BLaER1 (cell line): ENCODE measurements at regions not wholly inside any gene's neighbourhood (a gene's known extent, or its start where the extent isn't known, plus 50 kb on each side); places are given as distances from the start of the nearest gene placed in this dataset.
"Not testable (repeated sequence)": the region's sequence is repeated elsewhere in the genome, so short reads cannot be mapped to it uniquely, and the experiment has no call there.

Experiments used
- H3K27ac ChIP-seq: shearing (Covaris generic); formaldehyde crosslinking; 2 replicates; pipeline ENCODE4 v1.8.1; 2022
- H3K27me3 ChIP-seq: shearing (Covaris generic); formaldehyde crosslinking; 2 replicates; pipeline ENCODE4 v1.8.1; 2022
- H3K36me3 ChIP-seq: shearing (Covaris generic); formaldehyde crosslinking; 2 replicates; pipeline ENCODE4 v1.8.1; 2022
- H3K4me1 ChIP-seq: shearing (Covaris generic); formaldehyde crosslinking; 2 replicates; pipeline ENCODE4 v1.8.1; 2022
- H3K4me2 ChIP-seq: shearing (Covaris generic); formaldehyde crosslinking; 2 replicates; pipeline ENCODE4 v1.8.1; 2022
- H3K4me3 ChIP-seq: shearing (Covaris generic); formaldehyde crosslinking; 2 replicates; pipeline ENCODE4 v1.8.1; 2022
- H3K9ac ChIP-seq: shearing (Covaris generic); formaldehyde crosslinking; 2 replicates; pipeline ENCODE4 v1.8.1; 2022
- H3K9me3 ChIP-seq: shearing (Covaris generic); formaldehyde crosslinking; 2 replicates; pipeline ENCODE4 v1.8.1; 2022
- H4K20me1 ChIP-seq: shearing (Covaris generic); formaldehyde crosslinking; 2 replicates; pipeline ENCODE4 v1.8.1; 2022
- Cebpa-rat ChIP-seq: shearing (Covaris generic); IDR thresholded peaks from 2 replicates; pipeline ENCODE4 v1.8.1; 2022

DNA sequence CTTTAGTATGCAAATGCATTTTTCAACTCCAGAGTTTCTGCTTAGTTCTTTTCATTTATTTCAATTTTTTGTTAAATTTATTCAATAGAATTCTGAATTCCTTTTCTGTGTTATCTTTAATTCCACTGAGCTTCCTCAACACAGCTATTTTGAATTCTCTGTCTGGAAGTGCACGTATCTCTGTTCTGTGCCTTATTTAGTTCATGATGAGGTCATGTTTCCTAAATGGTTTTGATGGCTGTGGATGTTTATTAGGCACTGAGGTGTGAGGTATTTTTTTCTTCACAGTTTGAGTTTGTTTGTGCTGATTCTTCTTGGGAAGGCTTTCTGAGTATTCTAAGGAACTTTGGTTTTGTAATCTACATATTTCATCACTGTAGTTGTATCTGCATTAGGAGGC lies 2042.8 kb upstream of the RAG2 start:
- Histone ChIP-seq H3K9me3 (no peaks in the 10 kb centered on the region), H3K4me1 (no peaks in the 10 kb centered on the region), H3K9ac (no peak overlapping the region), H3K27ac (no peak overlapping the region), H4K20me1 (no peaks in the 10 kb centered on the region), H3K4me3 (no peak overlapping the region), H3K4me2 (no peak overlapping the region), H3K36me3 (no peaks in the 10 kb centered on the region), H3K27me3 (no peaks in the 10 kb centered on the region)
- TF ChIP-seq Cebpa-rat = no peak

- Histone ChIP-seq H4K20me1 (no peaks in the 10 kb centered on the region), H3K36me3 (no peaks in the 10 kb centered on the region), H3K9ac (no peak overlapping the region), H3K27me3 (no peaks in the 10 kb centered on the region), H3K4me1 (peaks cover 9% of the 10 kb centered on the region; the same call in 1 of the 2 replicates), H3K27ac (no peak overlapping the region), H3K4me2 (no peak overlapping the region), H3K9me3 (no peaks in the 10 kb centered on the region), H3K4me3 (no peak overlapping the region)
- no peak for TF ChIP-seq Cebpa-rat
These were observed 2014.7 kb upstream of the RAG2 start for GRCh38 chr11:38612701-38613100.

DNA sequence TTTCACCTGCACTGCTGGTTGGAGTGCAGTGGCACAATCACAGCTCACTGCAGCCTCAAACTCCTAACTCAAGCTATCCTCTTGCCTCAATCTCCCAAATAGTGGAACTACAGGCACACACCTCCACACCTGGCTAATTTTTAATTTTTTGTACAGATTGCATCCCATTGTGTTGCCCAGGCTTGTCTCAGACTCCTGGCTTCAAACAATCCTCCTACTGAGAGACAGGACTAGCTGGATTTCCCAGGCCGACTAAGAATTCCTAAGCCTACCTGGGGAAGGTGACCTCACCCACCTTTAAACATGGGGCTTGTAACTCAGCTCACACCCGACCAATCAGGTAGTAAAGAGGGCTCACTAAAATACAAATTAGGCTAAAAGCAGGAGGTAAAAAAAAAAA lies 2003.3 kb upstream of the RAG2 start:
- H3K9ac ChIP-seq = not testable (repeated sequence)

DNA sequence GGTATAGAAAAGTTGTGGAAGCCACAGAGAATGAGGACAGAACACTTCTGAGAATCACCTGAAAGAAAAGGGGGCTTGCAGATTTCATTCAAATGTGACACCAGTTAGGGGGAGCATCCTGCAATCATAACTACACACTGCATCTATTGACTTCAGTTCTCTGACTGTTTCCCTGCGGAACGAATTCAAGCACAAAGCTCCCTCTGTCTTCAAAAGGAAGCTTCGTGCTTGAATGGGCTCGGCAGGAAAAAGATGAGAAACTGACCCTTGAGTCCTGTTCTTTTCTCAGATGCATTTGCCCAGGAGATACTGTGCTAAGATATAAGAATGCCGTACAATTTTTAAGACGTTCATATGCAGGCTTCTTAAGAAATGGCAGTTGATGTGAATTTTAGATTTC lies 2000.4 kb upstream of the RAG2 start:
- Histone ChIP-seq H3K4me3 (no peak overlapping the region), H3K27ac (no peak overlapping the region), H3K9ac (no peak overlapping the region), H3K36me3 (no peaks in the 10 kb centered on the region), H3K4me1 (no peaks in the 10 kb centered on the region), H3K27me3 (no peaks in the 10 kb centered on the region), H3K9me3 (no peaks in the 10 kb centered on the region), H3K4me2 (no peak overlapping the region), H4K20me1 (no peaks in the 10 kb centered on the region)
- no peak for TF ChIP-seq Cebpa-rat

More for the DNA sequence above, 2003.3 kb upstream of the RAG2 start:
- not testable (repeated sequence) for H3K36me3 ChIP-seq, H3K9me3 ChIP-seq, H3K27me3 ChIP-seq, H4K20me1 ChIP-seq, H3K4me3 ChIP-seq, H3K27ac ChIP-seq, H3K4me1 ChIP-seq, H3K4me2 ChIP-seq

DNA sequence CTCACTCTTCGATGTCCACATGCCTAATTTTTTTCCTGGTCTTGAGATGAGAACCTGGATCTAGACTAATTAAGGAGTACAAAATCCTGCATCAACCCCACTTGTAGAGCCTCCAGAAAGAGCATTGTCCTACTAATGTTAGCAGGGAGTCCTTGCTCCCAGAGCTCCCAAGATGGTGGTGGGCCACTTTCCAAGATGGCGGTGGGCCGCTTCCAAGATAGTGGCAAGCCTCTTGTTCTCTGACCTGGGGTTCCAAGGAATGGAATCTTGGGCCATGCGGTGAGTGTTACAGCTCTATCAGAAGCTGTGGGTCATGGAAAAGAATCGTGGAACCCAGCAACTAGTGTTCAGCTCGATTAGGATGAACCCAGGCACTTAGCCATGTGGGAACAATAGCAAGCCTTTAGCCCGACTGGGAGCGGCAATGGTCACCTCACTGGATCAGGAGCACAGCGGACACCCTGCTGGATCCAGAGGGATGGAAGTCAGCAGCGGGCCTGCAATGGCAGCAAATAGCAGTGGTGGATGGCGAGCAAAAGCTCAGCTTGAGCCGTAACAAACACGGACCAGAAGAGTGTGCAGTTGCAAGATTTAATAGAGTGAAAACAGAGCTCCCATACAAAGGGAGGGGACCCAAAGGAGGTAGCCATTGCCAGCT lies 1997.5 kb upstream of the RAG2 start:
- not testable (repeated sequence) for H3K4me3 ChIP-seq, H3K4me2 ChIP-seq, H4K20me1 ChIP-seq, H3K27ac ChIP-seq, H3K4me1 ChIP-seq, H3K27me3 ChIP-seq, H3K9ac ChIP-seq, H3K36me3 ChIP-seq, H3K9me3 ChIP-seq

DNA sequence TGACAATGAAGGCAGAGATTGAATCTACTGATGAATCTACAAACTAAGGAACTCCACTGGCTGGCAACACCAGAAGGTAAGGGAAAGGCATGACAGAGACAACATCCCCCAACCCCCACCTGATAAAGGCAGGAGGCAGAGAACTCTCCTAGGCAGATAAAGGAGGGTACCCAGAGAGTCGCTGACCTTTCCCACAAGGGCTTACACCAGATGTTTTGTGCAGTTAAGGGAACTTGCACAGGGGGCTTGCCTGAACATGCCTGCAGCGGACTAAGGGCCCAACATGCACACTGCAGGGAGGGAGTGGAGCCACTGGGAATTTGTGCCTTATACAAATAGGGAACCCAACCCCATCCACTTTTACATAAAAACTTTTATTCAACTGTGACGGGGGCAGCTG lies 1996.9 kb upstream of the RAG2 start:
- Histone ChIP-seq H3K27me3 (no peaks in the 10 kb centered on the region), H3K4me3 (no peak overlapping the region), H3K4me2 (no peak overlapping the region), H3K9me3 (no peaks in the 10 kb centered on the region), H4K20me1 (no peaks in the 10 kb centered on the region), H3K4me1 (no peaks in the 10 kb centered on the region), H3K9ac (no peak overlapping the region), H3K27ac (no peak overlapping the region), H3K36me3 (no peaks in the 10 kb centered on the region)
- TF ChIP-seq Cebpa-rat = no peak

GRCh38 chr11:38593649-38594048 lies 1995.6 kb upstream of the RAG2 start:
- no peak for TF ChIP-seq Cebpa-rat
- no peaks in the 10 kb centered on the region for H3K36me3 ChIP-seq
- H3K27me3 ChIP-seq = no peaks in the 10 kb centered on the region
- no peak overlapping the region for H3K27ac ChIP-seq
- no peak overlapping the region for H3K9ac ChIP-seq
- H3K4me2 ChIP-seq = no peak overlapping the region
- no peaks in the 10 kb centered on the region for H3K4me1 ChIP-seq
- H3K9me3 ChIP-seq = no peaks in the 10 kb centered on the region
- H3K4me3 ChIP-seq = no peak overlapping the region
- H4K20me1 ChIP-seq = no peaks in the 10 kb centered on the region

DNA sequence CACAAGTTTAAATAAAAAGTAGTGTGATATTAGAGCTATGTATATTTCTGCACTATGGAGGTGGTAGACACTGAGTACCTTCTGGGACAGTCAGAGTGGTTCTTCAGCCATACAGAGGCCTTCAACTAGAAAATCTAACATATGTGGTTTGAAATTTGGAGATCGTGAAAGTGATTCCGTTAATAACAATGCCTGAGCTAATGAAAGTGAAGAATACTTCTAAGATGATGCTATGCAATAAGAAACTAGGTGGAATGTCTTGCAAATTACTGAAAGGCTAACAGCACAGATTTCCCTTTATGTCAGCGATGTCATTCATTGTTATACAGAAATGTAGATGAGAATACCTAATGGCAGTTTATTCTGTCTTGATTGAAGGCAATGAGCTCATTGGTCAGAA lies 1984.7 kb upstream of the RAG2 start:
- Histone ChIP-seq H3K27ac (no peak overlapping the region), H3K27me3 (no peaks in the 10 kb centered on the region), H3K4me3 (no peak overlapping the region), H3K4me1 (no peaks in the 10 kb centered on the region), H3K4me2 (no peak overlapping the region), H3K36me3 (no peaks in the 10 kb centered on the region), H4K20me1 (no peaks in the 10 kb centered on the region), H3K9me3 (peaks cover 5% of the 10 kb centered on the region), H3K9ac (no peak overlapping the region)
- TF ChIP-seq Cebpa-rat = no peak

DNA sequence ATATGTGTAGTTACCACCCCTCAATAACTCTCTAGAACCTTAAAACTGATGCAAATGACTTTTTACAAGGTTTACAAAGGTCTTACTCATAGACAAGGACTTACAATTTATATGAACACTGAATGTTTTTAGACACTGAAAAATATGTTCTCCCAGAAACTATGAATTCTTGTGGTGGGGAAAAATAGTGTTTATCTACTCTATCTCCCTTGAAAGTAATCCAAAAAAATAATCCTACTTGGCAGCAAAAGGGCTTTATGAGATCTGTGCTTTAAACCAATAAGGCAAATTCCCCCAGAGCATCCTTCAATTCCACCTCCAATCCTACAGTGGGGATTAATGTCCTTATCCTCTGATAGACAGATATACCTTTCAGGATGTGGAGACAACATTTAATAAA lies 1984.1 kb upstream of the RAG2 start:
- H3K9me3 ChIP-seq = peaks cover 8% of the 10 kb centered on the region
- no peaks in the 10 kb centered on the region for H3K36me3 ChIP-seq
- H3K4me2 ChIP-seq = no peak overlapping the region
- H3K4me1 ChIP-seq = no peaks in the 10 kb centered on the region
- H3K27me3 ChIP-seq = no peaks in the 10 kb centered on the region
- no peak overlapping the region for H3K4me3 ChIP-seq
- no peaks in the 10 kb centered on the region for H4K20me1 ChIP-seq
- no peak for TF ChIP-seq Cebpa-rat
- no peak overlapping the region for H3K27ac ChIP-seq
- H3K9ac ChIP-seq = no peak overlapping the region

DNA sequence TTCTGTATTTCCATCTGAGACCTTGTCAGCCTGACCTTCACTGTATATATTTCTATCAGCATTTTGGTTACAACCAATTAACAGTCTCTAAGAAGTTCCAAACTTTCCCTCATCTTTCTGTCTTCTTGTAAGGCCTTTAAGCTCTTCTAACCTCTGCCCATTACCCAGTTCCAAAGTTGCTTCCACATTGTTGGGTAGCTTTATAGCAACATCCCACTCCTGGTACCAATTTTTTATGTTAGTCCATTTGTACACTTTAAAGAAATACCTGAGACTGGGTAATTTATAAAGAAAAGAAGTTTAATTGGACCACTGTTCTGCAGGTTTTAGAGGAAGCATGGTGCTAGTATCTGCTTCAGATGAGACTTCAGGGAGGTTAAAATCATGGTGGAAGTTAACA lies 1979.7 kb upstream of the RAG2 start:
- Histone ChIP-seq H3K9me3 (peaks cover 8% of the 10 kb centered on the region), H3K36me3 (no peaks in the 10 kb centered on the region), H3K4me2 (no peak overlapping the region), H3K4me3 (no peak overlapping the region), H3K4me1 (no peaks in the 10 kb centered on the region), H3K9ac (no peak overlapping the region), H3K27me3 (no peaks in the 10 kb centered on the region), H4K20me1 (no peaks in the 10 kb centered on the region), H3K27ac (no peak overlapping the region)
- no peak for TF ChIP-seq Cebpa-rat

- H3K27me3 ChIP-seq = no peaks in the 10 kb centered on the region
- H4K20me1 ChIP-seq = no peaks in the 10 kb centered on the region
- H3K9ac ChIP-seq = no peak overlapping the region
- no peak overlapping the region for H3K4me2 ChIP-seq
- no peaks in the 10 kb centered on the region for H3K4me1 ChIP-seq
- no peaks in the 10 kb centered on the region for H3K36me3 ChIP-seq
- no peak overlapping the region for H3K27ac ChIP-seq
- H3K9me3 ChIP-seq = no peaks in the 10 kb centered on the region
- no peak overlapping the region for H3K4me3 ChIP-seq
- no peak for TF ChIP-seq Cebpa-rat
These were observed 1964.5 kb upstream of the RAG2 start for GRCh38 chr11:38562562-38562961.
